ENCODE measurements at regions not wholly inside any gene's neighbourhood (a gene's known extent, or its start where the extent isn't known, plus 50 kb on each side); places are given as distances from the start of the nearest gene placed in this dataset.
A peak's percentile ranks its signal among the peaks of the same experiment; 100 is the strongest.
"Not testable (repeated sequence)": the region's sequence is repeated elsewhere in the genome, so short reads cannot be mapped to it uniquely, and the experiment has no call there.

GRCh38 chr13:38073931-38074330 lies 204.4 kb upstream of the TRPC4 start:
- Histone ChIP-seq H3K23ac (ENCODE audit: low read length) (no peak overlapping the region), H3K36me3 (ENCODE audit: control insufficient read depth in 1 of 2, insufficient read depth in 2 of 2, low read length in 2 of 2) (no peaks in the 10 kb centered on the region)
- WGBS (ENCODE audit: extremely low coverage, insufficient coverage, insufficient read length), result no CpG with 5 or more reads among the region's 1 CpG

GRCh38 chr13:38072696-38073095 lies 203.1 kb upstream of the TRPC4 start:
- Histone ChIP-seq H3K9ac (ENCODE audit: low read length) (no peak overlapping the region), H3K79me2 (ENCODE audit: control insufficient read depth, insufficient read depth, low read length, poor library complexity) (no peaks in the 10 kb centered on the region), H2BK5ac (ENCODE audit: low read depth, low read length, poor library complexity) (no peak overlapping the region), H2BK120ac (ENCODE audit: insufficient read depth, low read length, poor library complexity) (no peak overlapping the region), H3K23ac (ENCODE audit: low read length) (no peak overlapping the region), H3K27ac (ENCODE audit: low read depth, low read length) (no peak overlapping the region), H2AFZ (ENCODE audit: insufficient read depth, low read length, poor library complexity) (no peak overlapping the region), H2AK5ac (ENCODE audit: low read length) (no peak overlapping the region), H4K12ac (ENCODE audit: low read depth, low read length) (no peak overlapping the region), H3K4me2 (ENCODE audit: low read length) (no peak overlapping the region), H2BK12ac (ENCODE audit: low read length) (no peak overlapping the region), H4K91ac (ENCODE audit: low read depth, low read length) (no peak overlapping the region), H3K14ac (ENCODE audit: low read length) (no peak overlapping the region), H3K4ac (ENCODE audit: low read depth, low read length) (no peak overlapping the region), H3K9me3 (ENCODE audit: insufficient read depth, low read depth, low read length) (no peaks in the 10 kb centered on the region), H3K4me3 (ENCODE audit: low read depth, low read length) (no peak overlapping the region), H3K79me1 (ENCODE audit: low read length) (no peaks in the 10 kb centered on the region), H3K18ac (ENCODE audit: low read length) (no peak overlapping the region), H3K36me3 (ENCODE audit: control insufficient read depth in 1 of 2, insufficient read depth in 2 of 2, low read length in 2 of 2) (no peaks in the 10 kb centered on the region), H3K4me1 (ENCODE audit: control insufficient read depth in 1 of 2, insufficient read depth in 2 of 2, low read length in 2 of 2) (no peaks in the 10 kb centered on the region), H4K8ac (ENCODE audit: low read depth, low read length) (no peak overlapping the region), H3K27me3 (ENCODE audit: insufficient read depth, low read length) (no peaks in the 10 kb centered on the region)
- no peak for DNase-seq

More at GRCh38 chr13:38073931-38074330, 204.4 kb upstream of the TRPC4 start:
- no peak overlapping the region for H2AFZ ChIP-seq (ENCODE audit: insufficient read depth, low read length, poor library complexity)
- no peak overlapping the region for H2BK12ac ChIP-seq (ENCODE audit: low read length)
- no peak overlapping the region for H3K4ac ChIP-seq (ENCODE audit: low read depth, low read length)
- no peak overlapping the region for H3K14ac ChIP-seq (ENCODE audit: low read length)
- no peak overlapping the region for H2BK120ac ChIP-seq (ENCODE audit: insufficient read depth, low read length, poor library complexity)
- H3K4me3 ChIP-seq (ENCODE audit: low read depth, low read length), result no peak overlapping the region
- H3K9ac ChIP-seq (ENCODE audit: low read length), result no peak overlapping the region
- no peaks in the 10 kb centered on the region for H3K4me1 ChIP-seq (ENCODE audit: control insufficient read depth in 1 of 2, insufficient read depth in 2 of 2, low read length in 2 of 2)
- no peak overlapping the region for H3K4me2 ChIP-seq (ENCODE audit: low read length)
- no peak overlapping the region for H4K12ac ChIP-seq (ENCODE audit: low read depth, low read length)
- no peaks in the 10 kb centered on the region for H3K9me3 ChIP-seq (ENCODE audit: insufficient read depth, low read depth, low read length)
- no peak overlapping the region for H2AK5ac ChIP-seq (ENCODE audit: low read length)
- H4K8ac ChIP-seq (ENCODE audit: low read depth, low read length), result no peak overlapping the region
- H2BK5ac ChIP-seq (ENCODE audit: low read depth, low read length, poor library complexity), result no peak overlapping the region
- H4K91ac ChIP-seq (ENCODE audit: low read depth, low read length), result no peak overlapping the region
- no peak overlapping the region for H3K18ac ChIP-seq (ENCODE audit: low read length)
- H3K79me1 ChIP-seq (ENCODE audit: low read length), result no peaks in the 10 kb centered on the region
- DNase-seq, result no peak
- no peaks in the 10 kb centered on the region for H3K79me2 ChIP-seq (ENCODE audit: control insufficient read depth, insufficient read depth, low read length, poor library complexity)
- H3K27me3 ChIP-seq (ENCODE audit: insufficient read depth, low read length), result no peaks in the 10 kb centered on the region
- no peak overlapping the region for H3K27ac ChIP-seq (ENCODE audit: low read depth, low read length)

DNA sequence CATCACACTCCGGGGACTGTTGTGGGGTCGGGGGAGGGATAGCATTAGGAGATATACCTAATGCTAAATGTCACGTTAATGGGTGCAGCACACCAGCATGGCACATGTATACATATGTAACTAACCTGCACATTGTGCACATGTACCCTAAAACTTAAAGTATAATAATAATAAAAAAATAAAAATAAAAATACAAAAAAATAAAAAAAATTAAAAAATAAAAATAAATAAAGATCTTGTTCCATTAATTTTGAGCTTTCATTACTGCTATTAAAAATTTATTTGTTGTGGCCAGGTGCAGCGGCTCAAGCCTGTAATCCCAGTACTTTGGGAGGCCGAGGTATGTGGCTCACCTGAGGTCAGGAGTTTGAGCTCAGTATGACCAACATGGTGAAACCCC lies 201.8 kb upstream of the TRPC4 start:
- WGBS (ENCODE audit: extremely low coverage, insufficient coverage, insufficient read length), result no CpG with 5 or more reads among the region's 5 CpGs
- not testable (repeated sequence) for H2AFZ ChIP-seq (ENCODE audit: insufficient read depth, low read length, poor library complexity); H3K4ac ChIP-seq (ENCODE audit: low read depth, low read length); H2BK120ac ChIP-seq (ENCODE audit: insufficient read depth, low read length, poor library complexity); H4K8ac ChIP-seq (ENCODE audit: low read depth, low read length); H3K4me2 ChIP-seq (ENCODE audit: low read length); H4K91ac ChIP-seq (ENCODE audit: low read depth, low read length); H3K9ac ChIP-seq (ENCODE audit: low read length); DNase-seq; H3K9me3 ChIP-seq (ENCODE audit: insufficient read depth, low read depth, low read length); H3K79me2 ChIP-seq (ENCODE audit: control insufficient read depth, insufficient read depth, low read length, poor library complexity); H4K12ac ChIP-seq (ENCODE audit: low read depth, low read length); H3K4me1 ChIP-seq (ENCODE audit: control insufficient read depth in 1 of 2, insufficient read depth in 2 of 2, low read length in 2 of 2); H3K36me3 ChIP-seq (ENCODE audit: control insufficient read depth in 1 of 2, insufficient read depth in 2 of 2, low read length in 2 of 2); H2AK5ac ChIP-seq (ENCODE audit: low read length); H2BK12ac ChIP-seq (ENCODE audit: low read length); H3K18ac ChIP-seq (ENCODE audit: low read length); H3K4me3 ChIP-seq (ENCODE audit: low read depth, low read length); H3K27ac ChIP-seq (ENCODE audit: low read depth, low read length); H3K23ac ChIP-seq (ENCODE audit: low read length); H3K27me3 ChIP-seq (ENCODE audit: insufficient read depth, low read length); H2BK5ac ChIP-seq (ENCODE audit: low read depth, low read length, poor library complexity); H3K14ac ChIP-seq (ENCODE audit: low read length); H3K79me1 ChIP-seq (ENCODE audit: low read length)

GRCh38 chr13:38053896-38054295 lies 184.3 kb upstream of the TRPC4 start:
- H3K4me3 ChIP-seq (ENCODE audit: low read depth, low read length), result no peak overlapping the region
- no peaks in the 10 kb centered on the region for H3K79me1 ChIP-seq (ENCODE audit: low read length)
- H4K12ac ChIP-seq (ENCODE audit: low read depth, low read length), result no peak overlapping the region
- H2BK5ac ChIP-seq (ENCODE audit: low read depth, low read length, poor library complexity), result no peak overlapping the region
- H2AK5ac ChIP-seq (ENCODE audit: low read length), result no peak overlapping the region
- no peak overlapping the region for H4K91ac ChIP-seq (ENCODE audit: low read depth, low read length)
- no peak overlapping the region for H4K8ac ChIP-seq (ENCODE audit: low read depth, low read length)
- no peak overlapping the region for H2AFZ ChIP-seq (ENCODE audit: insufficient read depth, low read length, poor library complexity)
- no peak overlapping the region for H3K4me2 ChIP-seq (ENCODE audit: low read length)
- DNase-seq, result peak; percentile 52 to 89
- no peaks in the 10 kb centered on the region for H3K4me1 ChIP-seq (ENCODE audit: control insufficient read depth in 1 of 2, insufficient read depth in 2 of 2, low read length in 2 of 2)
- H3K9me3 ChIP-seq (ENCODE audit: insufficient read depth, low read depth, low read length), result no peaks in the 10 kb centered on the region
- WGBS (ENCODE audit: extremely low coverage, insufficient coverage, insufficient read length), result no CpG with 5 or more reads among the region's 3 CpGs
- H3K23ac ChIP-seq (ENCODE audit: low read length), result no peak overlapping the region
- H3K9ac ChIP-seq (ENCODE audit: low read length), result no peak overlapping the region
- no peak overlapping the region for H3K4ac ChIP-seq (ENCODE audit: low read depth, low read length)
- no peak overlapping the region for H3K14ac ChIP-seq (ENCODE audit: low read length)
- no peaks in the 10 kb centered on the region for H3K36me3 ChIP-seq (ENCODE audit: control insufficient read depth in 1 of 2, insufficient read depth in 2 of 2, low read length in 2 of 2)
- no peaks in the 10 kb centered on the region for H3K79me2 ChIP-seq (ENCODE audit: control insufficient read depth, insufficient read depth, low read length, poor library complexity)
- no peak overlapping the region for H2BK12ac ChIP-seq (ENCODE audit: low read length)
- H3K18ac ChIP-seq (ENCODE audit: low read length), result no peak overlapping the region
- H2BK120ac ChIP-seq (ENCODE audit: insufficient read depth, low read length, poor library complexity), result no peak overlapping the region
- H3K27ac ChIP-seq (ENCODE audit: low read depth, low read length), result no peak overlapping the region
- no peaks in the 10 kb centered on the region for H3K27me3 ChIP-seq (ENCODE audit: insufficient read depth, low read length)

GRCh38 chr13:38046049-38046376 lies 176.4 kb upstream of the TRPC4 start:
- Histone ChIP-seq H3K27ac (ENCODE audit: low read depth, low read length) (no peak overlapping the region), H3K9ac (ENCODE audit: low read length) (no peak overlapping the region), H3K4me2 (ENCODE audit: low read length) (peak overlapping the region; percentile 47), H4K91ac (ENCODE audit: low read depth, low read length) (no peak overlapping the region), H2AK5ac (ENCODE audit: low read length) (no peak overlapping the region), H3K4me3 (ENCODE audit: low read depth, low read length) (no peak overlapping the region), H4K8ac (ENCODE audit: low read depth, low read length) (no peak overlapping the region), H3K4me1 (ENCODE audit: control insufficient read depth in 1 of 2, insufficient read depth in 2 of 2, low read length in 2 of 2) (no peaks in the 10 kb centered on the region), H3K36me3 (ENCODE audit: control insufficient read depth in 1 of 2, insufficient read depth in 2 of 2, low read length in 2 of 2) (no peaks in the 10 kb centered on the region), H2AFZ (ENCODE audit: insufficient read depth, low read length, poor library complexity) (no peak overlapping the region), H3K79me1 (ENCODE audit: low read length) (peaks cover 2% of the 10 kb centered on the region), H2BK120ac (ENCODE audit: insufficient read depth, low read length, poor library complexity) (no peak overlapping the region), H3K18ac (ENCODE audit: low read length) (no peak overlapping the region), H4K12ac (ENCODE audit: low read depth, low read length) (no peak overlapping the region), H3K9me3 (ENCODE audit: insufficient read depth, low read depth, low read length) (peaks cover 3% of the 10 kb centered on the region), H2BK12ac (ENCODE audit: low read length) (no peak overlapping the region), H3K23ac (ENCODE audit: low read length) (no peak overlapping the region), H3K79me2 (ENCODE audit: control insufficient read depth, insufficient read depth, low read length, poor library complexity) (no peaks in the 10 kb centered on the region), H3K14ac (ENCODE audit: low read length) (no peak overlapping the region), H2BK5ac (ENCODE audit: low read depth, low read length, poor library complexity) (no peak overlapping the region), H3K27me3 (ENCODE audit: insufficient read depth, low read length) (no peaks in the 10 kb centered on the region), H3K4ac (ENCODE audit: low read depth, low read length) (no peak overlapping the region)
- no peak for DNase-seq
- whole genome bisulfite sequencing (ENCODE audit: extremely low coverage, insufficient coverage, insufficient read length), result no CpG with 5 or more reads among the region's 1 CpG
